NAMALWA (cell line): ENCODE measurements at regions not wholly inside any gene's neighbourhood (a gene's known extent, or its start where the extent isn't known, plus 50 kb on each side); places are given as distances from the start of the nearest gene placed in this dataset.
"Not testable (repeated sequence)": the region's sequence is repeated elsewhere in the genome, so short reads cannot be mapped to it uniquely, and the experiment has no call there.

Experiments used
- DNase-seq: peaks from one replicate; pipeline ENCODE4 v3.0.0-alpha.2; 2015; ENCODE audit warnings: low spot score

- no peak for DNase-seq
Measured at GRCh38 chr16:8184854-8185253, 405.5 kb downstream of the TMEM114 start.

- DNase-seq = no peak
Measured at GRCh38 chr16:8183176-8184099, 406.9 kb downstream of the TMEM114 start.

DNA sequence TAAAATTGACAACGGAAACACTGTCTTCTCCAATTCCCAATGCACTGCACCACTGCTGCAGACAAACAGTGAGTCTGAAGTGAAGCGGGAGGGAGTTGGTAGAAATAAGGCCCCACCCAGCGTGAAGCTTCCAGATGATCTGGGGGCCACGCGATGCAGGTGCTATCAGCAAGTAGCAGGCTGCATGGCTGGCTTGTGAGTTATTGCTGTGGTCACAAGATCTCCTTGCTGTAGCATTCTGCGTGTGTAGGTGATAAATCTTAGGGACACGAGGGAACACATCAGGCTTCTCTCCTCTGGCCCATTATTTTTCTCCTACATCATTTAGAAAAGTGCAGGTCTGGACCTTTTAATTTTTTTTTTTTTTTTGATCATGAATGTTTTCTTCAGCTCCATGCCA lies 407.6 kb downstream of the TMEM114 start:
- no peak for DNase-seq

GRCh38 chr16:8179615-8180014 lies 410.7 kb downstream of the TMEM114 start:
- DNase-seq = no peak

DNA sequence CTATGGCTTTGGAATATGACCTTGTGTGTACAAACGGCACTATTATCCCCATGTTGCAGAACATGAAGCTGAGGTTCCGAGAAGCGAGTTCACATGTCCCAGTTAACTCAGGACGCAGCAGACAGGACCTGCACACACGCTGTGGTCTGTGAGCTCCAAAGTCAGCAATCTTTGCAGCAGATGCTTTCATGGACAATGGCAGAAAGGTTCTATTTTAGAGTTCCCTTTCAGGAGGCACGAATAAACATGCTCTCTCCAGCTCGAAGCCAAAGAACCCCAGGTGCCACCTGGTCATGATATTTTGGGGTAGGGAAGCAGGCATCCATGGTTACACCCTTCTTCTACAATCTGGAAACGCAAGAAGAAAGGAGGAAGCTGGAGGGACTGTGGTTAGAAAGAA lies 412.0 kb downstream of the TMEM114 start:
- no peak for DNase-seq

- no peak for DNase-seq
Measured at GRCh38 chr16:8175411-8175810, 414.9 kb downstream of the TMEM114 start.

GRCh38 chr16:8173111-8173644 lies 417.1 kb downstream of the TMEM114 start:
- peak; percentile 80 for DNase-seq

- DNase-seq = no peak
Measured at GRCh38 chr16:8172551-8172950, 417.8 kb downstream of the TMEM114 start.

DNA sequence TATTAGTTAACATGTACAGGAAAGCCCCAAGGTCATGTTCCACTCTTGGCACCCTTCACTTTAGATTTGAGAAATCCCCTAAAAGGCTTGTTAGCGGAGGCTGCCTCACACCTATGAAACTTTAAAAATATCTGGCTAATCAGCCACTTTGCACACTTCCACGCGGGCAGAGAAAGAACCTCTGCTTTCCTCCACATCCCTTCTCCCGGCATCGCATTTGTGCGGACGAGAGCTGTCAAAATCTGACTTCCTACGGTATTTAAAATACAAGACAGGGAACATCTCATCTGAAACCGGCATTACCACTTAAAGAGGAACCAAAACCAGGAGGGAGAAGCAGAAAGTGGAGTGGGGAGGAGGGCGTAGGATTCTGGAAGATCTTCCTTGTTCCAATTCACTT lies 422.3 kb downstream of the TMEM114 start:
- no peak for DNase-seq

DNA sequence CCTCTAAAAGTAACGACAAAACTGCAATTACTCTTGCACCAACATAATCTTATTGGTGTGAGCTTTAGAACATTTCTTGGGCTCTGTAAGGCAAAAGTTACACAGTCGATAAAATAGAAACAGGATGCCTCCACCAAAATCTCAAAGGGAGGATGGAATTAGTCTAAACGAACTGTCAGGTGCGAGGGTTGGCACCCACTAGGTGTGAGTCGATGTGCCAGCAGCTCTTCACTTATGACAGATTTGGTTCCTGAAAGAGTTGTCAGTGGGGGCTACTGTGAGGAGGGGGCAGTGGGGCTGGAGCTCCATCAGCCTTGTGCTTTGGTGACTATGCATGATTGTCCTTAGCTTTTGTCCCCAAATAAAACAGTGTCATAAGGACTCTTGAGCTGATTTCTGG lies 422.9 kb downstream of the TMEM114 start:
- no peak for DNase-seq

- no peak for DNase-seq
Measured at GRCh38 chr16:8158051-8158450, 432.3 kb downstream of the TMEM114 start.

DNA sequence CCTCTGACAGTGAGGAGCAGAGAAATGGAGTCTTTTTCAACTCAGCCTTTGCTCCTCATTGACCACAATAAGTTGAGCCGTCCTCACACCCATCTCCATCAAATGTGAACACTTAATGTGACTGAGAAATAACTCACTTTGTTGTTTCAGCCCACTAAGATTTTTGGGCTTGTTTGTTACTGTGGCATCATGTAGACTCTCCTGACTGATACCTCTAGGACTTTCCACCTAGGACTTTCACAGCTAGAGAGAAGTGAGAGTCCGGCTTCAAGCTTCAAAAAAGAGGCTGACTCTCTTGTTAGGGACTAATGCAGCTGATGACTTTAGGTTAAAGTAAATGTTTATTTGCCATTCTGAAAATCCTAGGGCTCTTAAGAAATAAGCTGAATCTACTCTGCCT lies 435.0 kb downstream of the TMEM114 start:
- DNase-seq = no peak

GRCh38 chr16:8146256-8147012 lies 443.9 kb downstream of the TMEM114 start:
- no peak for DNase-seq

GRCh38 chr16:8138666-8139065 lies 451.6 kb downstream of the TMEM114 start:
- DNase-seq = no peak

DNA sequence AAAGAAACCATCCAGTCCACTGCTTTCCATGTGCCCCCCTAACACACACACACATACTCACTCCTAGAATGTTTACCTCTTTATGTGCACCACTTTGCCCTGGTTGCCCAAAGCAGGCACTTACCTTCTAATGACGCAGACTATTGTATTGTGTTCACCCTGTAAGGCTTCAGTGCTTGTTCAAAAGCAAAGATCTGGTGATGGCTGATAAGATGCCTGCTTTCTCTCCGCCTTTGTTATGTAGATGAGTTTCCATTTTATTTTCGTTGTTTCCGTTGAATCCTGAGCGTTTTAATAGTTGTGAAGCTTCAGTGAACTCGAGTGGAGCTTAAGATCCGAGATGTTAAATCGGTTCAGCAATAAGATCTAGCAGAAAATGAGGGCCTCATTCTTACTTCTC lies 452.7 kb downstream of the TMEM114 start:
- no peak for DNase-seq

- no peak for DNase-seq
Measured at GRCh38 chr16:8130197-8130596, 460.1 kb downstream of the TMEM114 start.

GRCh38 chr16:8127070-8127469 lies 463.2 kb downstream of the TMEM114 start:
- no peak for DNase-seq

GRCh38 chr16:8126313-8126712 lies 464.0 kb downstream of the TMEM114 start:
- no peak for DNase-seq

DNA sequence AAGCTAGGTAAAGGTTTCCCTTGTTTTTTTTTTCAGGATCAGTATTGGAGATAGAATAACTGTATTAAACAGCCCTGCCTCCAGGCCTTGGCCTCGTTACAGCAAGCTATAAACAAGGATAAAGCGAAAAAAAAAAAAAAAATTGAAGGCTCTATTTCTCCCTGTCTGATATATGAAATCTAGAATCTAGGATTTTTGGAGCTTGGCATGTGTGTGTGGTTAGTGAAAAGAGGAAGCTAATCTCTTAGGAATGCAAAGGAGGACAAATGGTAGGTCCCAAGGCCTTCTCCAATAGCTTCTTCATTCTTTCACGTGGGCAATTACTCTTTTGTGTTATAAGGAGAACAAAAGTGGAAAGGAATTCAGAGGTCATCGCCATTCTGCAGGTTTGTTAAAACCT lies 470.3 kb downstream of the TMEM114 start:
- no peak for DNase-seq

GRCh38 chr16:8115814-8116213 lies 474.5 kb downstream of the TMEM114 start:
- DNase-seq = no peak

GRCh38 chr16:8114941-8115340 lies 475.4 kb downstream of the TMEM114 start:
- not testable (repeated sequence) for DNase-seq

- DNase-seq = no peak
Measured at GRCh38 chr16:8113843-8114242, 476.5 kb downstream of the TMEM114 start.
